GM21619 (cell line): ENCODE measurements at regions not wholly inside any gene's neighbourhood (a gene's known extent, or its start where the extent isn't known, plus 50 kb on each side); places are given as distances from the start of the nearest gene placed in this dataset.

Source experiments
- ATAC-seq: cut with Tn5 transposase; IDR thresholded peaks from one replicate; pipeline ENCODE4 v1.9.1; 2021; ENCODE audit not compliant: unreplicated experiment

DNA sequence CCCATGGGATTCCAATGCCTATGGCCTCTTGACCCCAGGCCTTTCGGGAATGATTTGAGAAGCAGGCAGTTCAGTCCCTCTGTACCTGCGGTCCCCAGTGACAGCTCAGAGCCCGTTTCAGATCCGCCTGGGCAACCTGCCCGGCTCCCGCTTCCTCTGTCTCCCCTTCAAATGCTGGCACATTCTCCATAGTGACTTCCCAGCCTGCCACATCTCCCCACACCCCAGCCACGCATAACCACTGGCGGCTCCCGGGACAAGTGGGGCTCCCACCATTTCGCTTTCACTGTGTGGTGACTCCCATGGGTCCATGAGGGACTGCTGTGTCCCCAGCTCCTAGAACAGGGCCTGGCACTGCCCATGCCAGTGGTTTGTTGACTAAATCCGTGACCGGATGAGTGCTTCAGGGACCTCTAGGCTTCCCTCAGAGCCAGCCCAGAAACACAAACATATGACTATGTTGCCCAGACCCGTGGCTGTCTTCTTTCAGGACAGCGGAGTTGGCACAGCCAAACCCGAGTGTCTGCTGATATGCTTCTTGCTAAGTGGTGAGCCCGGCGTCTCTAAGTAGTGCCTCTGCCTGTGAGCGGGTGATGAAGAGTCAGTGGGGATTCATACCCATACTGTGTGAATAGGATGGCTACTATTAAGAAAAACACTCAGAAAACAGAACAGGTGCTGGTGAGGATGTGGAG is 91.2 kb downstream of the GLI2 start:
- ATAC-seq, result no peak

DNA sequence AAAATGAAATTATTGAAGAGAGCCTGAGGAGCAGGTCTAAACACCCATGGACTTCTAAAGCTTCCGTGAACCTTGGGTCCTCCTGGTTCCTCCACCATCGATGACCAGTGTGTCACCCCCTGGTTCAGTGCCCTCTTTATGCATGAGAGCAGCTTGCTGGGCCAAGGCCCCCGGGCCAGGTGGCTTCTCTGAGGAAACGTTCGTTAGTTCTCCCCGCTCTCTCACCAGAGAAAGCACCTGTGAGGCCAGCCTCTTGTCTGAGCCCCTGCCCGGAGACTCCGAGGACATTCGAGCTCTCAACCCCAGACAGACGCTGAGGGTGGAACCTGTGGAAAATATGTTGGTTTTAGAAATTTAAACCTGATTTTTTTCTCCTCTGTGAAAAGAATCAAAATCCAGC is 92.4 kb downstream of the GLI2 start:
- no peak for ATAC-seq

- ATAC-seq, result no peak
Observed at GRCh38 chr2:120828829-120829632, 93.4 kb downstream of the GLI2 start.

- no peak for ATAC-seq
Observed at GRCh38 chr2:120829633-120830025, 94.0 kb downstream of the GLI2 start.

- ATAC-seq, result no peak
Observed at GRCh38 chr2:120830096-120830830, 94.6 kb downstream of the GLI2 start.

- ATAC-seq, result no peak
Observed at GRCh38 chr2:120831086-120831485, 95.4 kb downstream of the GLI2 start.

DNA sequence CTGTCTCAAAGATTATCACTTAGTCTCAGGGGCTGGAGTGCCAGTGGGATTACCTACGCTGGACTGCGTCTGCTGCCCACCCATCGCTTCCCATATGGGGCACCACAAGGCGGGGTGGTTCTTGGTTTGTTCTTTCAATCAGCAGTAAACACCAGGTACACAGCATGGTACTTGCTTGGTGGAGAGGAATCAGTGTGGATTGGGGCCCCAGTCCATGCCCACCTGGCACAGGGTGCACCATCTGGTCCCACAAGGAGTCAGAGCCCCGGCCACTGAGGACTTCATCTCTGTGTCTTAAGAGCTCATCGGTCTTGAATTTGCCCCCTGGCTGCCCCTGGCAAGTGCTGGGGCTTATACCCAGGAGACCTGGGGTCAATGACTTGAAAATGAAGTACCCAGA is 96.2 kb downstream of the GLI2 start:
- no peak for ATAC-seq

DNA sequence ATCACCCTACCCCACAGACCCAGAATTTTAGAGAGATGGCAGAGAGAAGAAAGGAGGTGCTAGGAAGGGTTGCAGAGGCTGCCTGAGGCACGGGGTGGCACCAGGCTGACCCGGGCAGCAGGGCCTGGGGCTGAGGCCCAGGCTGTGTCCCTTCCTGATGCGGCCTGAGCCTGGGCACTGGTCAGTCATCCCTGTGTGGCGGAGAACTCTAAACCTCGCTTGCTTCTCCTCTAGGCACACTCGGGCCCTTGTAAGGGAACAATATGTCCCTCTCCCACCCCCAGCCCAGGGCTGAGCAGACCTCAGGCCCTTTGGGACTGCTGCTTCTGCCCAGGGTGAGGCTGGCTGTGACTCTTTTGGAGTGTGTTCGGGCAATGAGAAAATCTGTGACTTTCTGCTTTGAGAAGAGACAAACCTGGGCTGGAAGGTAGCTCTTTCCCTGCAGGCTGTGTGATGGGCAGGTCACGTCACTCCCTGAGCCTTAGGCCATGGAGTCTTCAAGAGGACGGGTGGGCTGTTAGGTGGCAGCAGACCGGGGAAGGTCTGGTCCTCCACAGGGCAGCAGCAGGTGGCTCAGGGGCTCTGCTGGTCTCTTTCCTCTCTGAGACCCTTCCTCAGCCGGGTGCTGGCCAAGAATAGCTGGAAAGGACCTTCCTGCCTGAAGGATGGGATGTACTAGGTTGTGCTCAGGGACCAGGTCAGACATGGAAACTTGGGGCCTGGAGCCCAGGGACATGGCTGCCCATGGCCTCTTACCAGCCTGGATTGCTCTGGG is 96.8 kb downstream of the GLI2 start:
- ATAC-seq, result no peak

- ATAC-seq, result no peak
Observed at GRCh38 chr2:120833127-120833675, 97.5 kb downstream of the GLI2 start.

- ATAC-seq, result no peak
Observed at GRCh38 chr2:120834206-120834605, 98.5 kb downstream of the GLI2 start.

DNA sequence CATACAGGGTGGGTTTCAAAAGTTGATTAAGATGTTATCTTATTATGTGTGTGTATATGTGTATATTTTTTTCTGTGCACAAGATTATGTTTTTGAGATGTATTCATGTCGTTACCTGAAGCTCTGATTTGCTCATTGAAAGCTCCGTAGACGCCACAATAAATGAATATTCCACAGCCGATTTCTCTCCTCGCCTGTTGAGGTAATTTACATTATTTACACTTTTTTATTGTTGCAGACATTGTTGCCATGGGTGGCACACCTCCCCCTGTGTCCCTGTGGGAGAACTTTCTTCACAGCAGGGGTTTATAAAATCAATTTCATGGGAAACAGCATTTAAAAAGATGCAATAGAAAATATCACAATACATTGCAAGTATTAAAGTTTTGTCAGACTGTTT is 100.6 kb downstream of the GLI2 start:
- no peak for ATAC-seq

GRCh38 chr2:120840795-120841487 is 105.3 kb downstream of the GLI2 start:
- ATAC-seq, result no peak

- ATAC-seq, result no peak
Observed at GRCh38 chr2:120842456-120843439, 107.1 kb downstream of the GLI2 start.

DNA sequence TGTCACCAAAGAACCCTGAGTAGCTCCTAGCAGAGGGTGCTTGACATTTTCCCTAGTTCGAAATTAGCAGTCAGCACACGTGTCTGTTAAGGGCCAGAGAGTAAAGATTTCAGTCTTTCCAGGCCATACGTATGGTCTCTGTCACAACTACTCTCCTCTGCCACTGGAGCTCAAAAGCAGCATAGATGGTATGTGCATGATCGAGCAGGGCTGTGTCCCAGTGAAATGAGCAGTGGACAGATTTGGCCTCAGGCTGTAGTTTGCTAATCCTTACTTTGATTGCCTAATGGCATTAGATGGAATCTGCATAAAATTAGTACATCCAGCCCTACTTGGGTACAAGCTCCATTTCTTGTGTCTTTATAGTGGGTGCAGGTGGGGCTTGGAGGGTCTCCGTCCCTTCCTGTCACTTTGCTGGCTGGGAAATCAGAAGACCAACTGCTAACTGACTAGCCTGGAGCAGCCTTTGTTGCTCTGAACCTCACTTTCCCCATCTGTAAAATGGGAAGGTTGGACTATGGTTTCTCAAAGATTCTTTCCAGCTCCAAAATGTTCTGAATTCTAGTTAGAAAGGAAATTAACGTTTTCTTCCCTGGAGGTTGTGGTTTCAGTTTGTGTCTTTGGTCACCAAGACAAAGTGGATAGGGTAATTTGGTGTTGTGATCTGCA is 108.5 kb downstream of the GLI2 start:
- no peak for ATAC-seq

GRCh38 chr2:120845277-120845676 is 109.6 kb downstream of the GLI2 start:
- ATAC-seq, result no peak

DNA sequence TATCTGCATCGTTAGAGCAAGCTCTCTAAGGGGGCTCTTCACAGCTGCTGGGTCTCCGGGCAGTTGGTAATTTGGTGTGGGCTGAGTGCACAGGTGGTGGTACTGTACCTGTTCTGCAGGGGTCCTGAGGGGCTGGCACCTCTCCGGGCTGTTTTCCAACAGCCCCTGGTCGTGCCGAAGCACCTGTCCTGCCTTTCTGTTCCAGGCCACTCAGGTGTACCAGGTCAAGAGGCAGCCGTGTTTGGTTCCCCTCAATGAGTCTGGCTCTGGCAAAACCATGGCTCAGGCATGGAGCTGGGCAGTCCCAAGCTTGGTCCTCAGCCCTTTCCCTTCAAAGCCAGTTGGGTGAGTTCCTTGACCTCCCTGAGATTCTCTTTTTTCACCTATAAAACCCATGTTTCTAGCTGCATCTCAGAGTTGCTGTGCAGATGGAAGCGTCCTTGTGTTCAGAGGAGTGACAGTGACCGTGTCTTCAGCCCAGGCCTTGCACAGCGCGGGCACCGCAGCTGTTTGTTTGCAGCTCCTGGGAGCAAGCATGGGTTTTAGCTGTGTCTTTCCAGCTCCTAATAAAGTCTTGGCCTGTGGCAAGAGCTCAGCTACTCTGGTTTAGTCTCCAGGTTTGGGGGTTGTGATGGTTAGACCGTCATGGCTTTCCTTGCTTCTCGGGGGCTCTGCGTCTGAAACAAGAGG is 110.9 kb downstream of the GLI2 start:
- ATAC-seq, result no peak

- ATAC-seq, result no peak
Observed at GRCh38 chr2:120847700-120848321, 112.1 kb downstream of the GLI2 start.
